ENCODE measurements at regions not wholly inside any gene's neighbourhood (a gene's known extent, or its start where the extent isn't known, plus 50 kb on each side); places are given as distances from the start of the nearest gene placed in this dataset.

- no peak for DNase-seq
These were observed 152.3 kb downstream of the PAX3 start for GRCh38 chr2:222146488-222146887.

- DNase-seq, result no peak
These were observed 156.8 kb downstream of the PAX3 start for GRCh38 chr2:222142027-222142426.

GRCh38 chr2:222136106-222136630, 162.6 kb downstream of the PAX3 start:
- DNase-seq, result no peak

- DNase-seq, result no peak
These were observed 164.1 kb downstream of the PAX3 start for GRCh38 chr2:222134654-222135053.

- no peak for DNase-seq
These were observed 164.9 kb downstream of the PAX3 start for GRCh38 chr2:222133897-222134296.

- DNase-seq, result no peak
These were observed 167.9 kb downstream of the PAX3 start for GRCh38 chr2:222130855-222131254.

GRCh38 chr2:222127660-222128059, 171.1 kb downstream of the PAX3 start:
- no peak for DNase-seq

GRCh38 chr2:222120933-222121332, 177.9 kb downstream of the PAX3 start:
- DNase-seq, result no peak

- DNase-seq, result no peak
These were observed 183.5 kb downstream of the PAX3 start for GRCh38 chr2:222115296-222115695.

GRCh38 chr2:222108957-222109585, 189.7 kb downstream of the PAX3 start:
- no peak for DNase-seq

GRCh38 chr2:222108497-222108896, 190.3 kb downstream of the PAX3 start:
- no peak for DNase-seq

GRCh38 chr2:222105046-222105445, 193.8 kb downstream of the PAX3 start:
- DNase-seq, result no peak

GRCh38 chr2:222102575-222103349, 196.0 kb downstream of the PAX3 start:
- no peak for DNase-seq

- DNase-seq, result no peak
These were observed 197.8 kb downstream of the PAX3 start for GRCh38 chr2:222100704-222101699.

- no peak for DNase-seq
These were observed 210.2 kb downstream of the PAX3 start for GRCh38 chr2:222088561-222088960.

GRCh38 chr2:222087998-222088397, 210.8 kb downstream of the PAX3 start:
- no peak for DNase-seq

GRCh38 chr2:222082201-222082600, 216.6 kb downstream of the PAX3 start:
- DNase-seq, result no peak

- DNase-seq, result no peak
These were observed 218.7 kb downstream of the PAX3 start for GRCh38 chr2:222080141-222080540.

GRCh38 chr2:222076973-222077690, 221.7 kb downstream of the PAX3 start:
- no peak for DNase-seq

- DNase-seq, result no peak
These were observed 224.1 kb downstream of the PAX3 start for GRCh38 chr2:222074674-222075073.

GRCh38 chr2:222071911-222072310, 226.9 kb downstream of the PAX3 start:
- DNase-seq, result no peak

GRCh38 chr2:222064286-222064685, 234.5 kb downstream of the PAX3 start:
- no peak for DNase-seq

Measured in 8988T (cell line).